ENCODE measurements at regions not wholly inside any gene's neighbourhood (a gene's known extent, or its start where the extent isn't known, plus 50 kb on each side); places are given as distances from the start of the nearest gene placed in this dataset.

GRCh38 chr6:147983581-147984366 is 358.9 kb upstream of the SASH1 start (continued):
- no peak for TF ChIP-seq POLR2AphosphoS5 (IDR thresholded peaks at IDR 0.05; ENCODE audit: low read depth, low read length)

- ChIA-PET CTCF (no interaction called here), RAD21 (ENCODE audit: low non-redundant PET in 1 of 2, low total read pairs in 2 of 2, uncharacterized antibody in 2 of 2, unreplicated experiment in 2 of 2) (no interaction called here), POLR2A (no interaction called here)
- BruUV-seq (replicated peaks): no TSS peak
- Histone ChIP-seq H3K36me3 (ENCODE audit: control insufficient read depth in 1 of 2, insufficient read depth in 2 of 2, low read length in 2 of 2) (no peaks in the 10 kb centered on the region), H3K9me2 (ENCODE audit: insufficient read depth) (no peaks in the 10 kb centered on the region), H3K27me3 (ENCODE audit: insufficient read depth, low read length) (no peaks in the 10 kb centered on the region), H2AFZ (ENCODE audit: low read depth, low read length, poor library complexity, severe bottlenecking) (no peak overlapping the region), H3K4me3 (replicated peaks in 1 of 2; ENCODE audit: low read depth in 1 of 2, low read length in 2 of 2) (no peak overlapping the region), H3K4me2 (ENCODE audit: low read length) (no peak overlapping the region), H3K9me3 (ENCODE audit: control insufficient read depth in 1 of 2, insufficient read depth in 1 of 2, low read depth in 1 of 2, low read length in 2 of 2) (no peaks in the 10 kb centered on the region), H3K79me2 (ENCODE audit: insufficient read depth, low read length) (no peaks in the 10 kb centered on the region), H4K20me1 (ENCODE audit: insufficient read depth) (no peaks in the 10 kb centered on the region), H3K9ac (ENCODE audit: low read length) (no peak overlapping the region), H3K4me1 (ENCODE audit: control insufficient read depth in 1 of 2, insufficient read depth in 2 of 2, low read length in 2 of 2) (no peaks in the 10 kb centered on the region), H3K27ac (ENCODE audit: low read depth, low read length) (no peak overlapping the region)
- DNase-seq (ENCODE audit: low read depth, low spot score): no peak
- ATAC-seq: no peak
- no peak for TF ChIP-seq CBX3 (IDR thresholded peaks at IDR 0.05; ENCODE audit: low read depth)
- intact Hi-C loops (cut with micrococcal nuclease): no loop called here
These were observed 355.8 kb upstream of the SASH1 start for GRCh38 chr6:147986846-147987245.

GRCh38 chr6:147990159-147990558 is 352.5 kb upstream of the SASH1 start:
- no peak overlapping the region for H3K9ac ChIP-seq (ENCODE audit: low read length)
- ChIA-PET POLR2A (no interaction called here), RAD21 (ENCODE audit: low non-redundant PET in 1 of 2, low total read pairs in 2 of 2, uncharacterized antibody in 2 of 2, unreplicated experiment in 2 of 2) (no interaction called here), CTCF (no interaction called here)
- H3K79me2 ChIP-seq (ENCODE audit: insufficient read depth, low read length): no peaks in the 10 kb centered on the region
- H4K20me1 ChIP-seq (ENCODE audit: insufficient read depth): no peaks in the 10 kb centered on the region
- H3K36me3 ChIP-seq (ENCODE audit: control insufficient read depth in 1 of 2, insufficient read depth in 2 of 2, low read length in 2 of 2): no peaks in the 10 kb centered on the region
- H3K4me3 ChIP-seq (replicated peaks in 1 of 2; ENCODE audit: low read depth in 1 of 2, low read length in 2 of 2): no peak overlapping the region
- H3K9me2 ChIP-seq (ENCODE audit: insufficient read depth): no peaks in the 10 kb centered on the region
- no peak overlapping the region for H3K4me2 ChIP-seq (ENCODE audit: low read length)
- H3K27ac ChIP-seq (ENCODE audit: low read depth, low read length): no peak overlapping the region
- no peaks in the 10 kb centered on the region for H3K27me3 ChIP-seq (ENCODE audit: insufficient read depth, low read length)
- no peak overlapping the region for H2AFZ ChIP-seq (ENCODE audit: low read depth, low read length, poor library complexity, severe bottlenecking)
- ATAC-seq (no peak), DNase-seq (ENCODE audit: low read depth, low spot score) (no peak)
- intact Hi-C loops (cut with micrococcal nuclease): no loop called here
- H3K9me3 ChIP-seq (ENCODE audit: control insufficient read depth in 1 of 2, insufficient read depth in 1 of 2, low read depth in 1 of 2, low read length in 2 of 2): no peaks in the 10 kb centered on the region
- H3K4me1 ChIP-seq (ENCODE audit: control insufficient read depth in 1 of 2, insufficient read depth in 2 of 2, low read length in 2 of 2): no peaks in the 10 kb centered on the region
- TF ChIP-seq EZH2 (IDR thresholded peaks at IDR 0.05) (no peak), FOSL1 (IDR thresholded peaks at IDR 0.05; ENCODE audit: low read depth) (no peak), ZBTB33 (IDR thresholded peaks at IDR 0.05; ENCODE audit: extremely low read depth, insufficient replicate concordance, low read length) (no peak), SP1 (IDR thresholded peaks at IDR 0.05; ENCODE audit: low read depth) (no peak)
- no TSS peak for BruUV-seq (replicated peaks)
